BJ (cell line): ENCODE measurements at regions not wholly inside any gene's neighbourhood (a gene's known extent, or its start where the extent isn't known, plus 50 kb on each side); places are given as distances from the start of the nearest gene placed in this dataset.

Source experiments
- CTCF ChIA-PET: fragments of 350-600 bp; formaldehyde crosslinking; extraction: SDS; loops from one replicate; lab custom pipeline; 2021; ENCODE audit warnings: antibody characterized with exemption, inconsistent platforms; lab: Yijun Ruan, JAX
- POLR2A ChIA-PET: fragments of 300-600 bp; sonication (Branson Sonifier 250); formaldehyde crosslinking; extraction: SDS; loops from one replicate; lab custom pipeline; 2021; ENCODE audit warnings: antibody characterized with exemption; lab: Charles Lee
- DNase-seq: peaks from one replicate; pipeline ENCODE4 v3.0.0-alpha.2; 2011; ENCODE audit warnings: low read depth
- H3K27me3 ChIP-seq: 2 replicates; pipeline ENCODE4 v1.6.0; 2011; ENCODE audit warnings: low read length; ENCODE audit not compliant: control insufficient read depth, insufficient read depth
- H3K36me3 ChIP-seq: 2 replicates; pipeline ENCODE4 v1.5.1; 2011; ENCODE audit warnings: low read length; ENCODE audit not compliant: control insufficient read depth, insufficient read depth
- H3K4me3 ChIP-seq: 2 replicates; pipeline ENCODE4 v1.5.1; 2011; ENCODE audit warnings: low read depth, mild to moderate bottlenecking, control low read depth, low read length
- CTCF ChIP-seq: IDR thresholded peaks from 2 replicates; pipeline ENCODE4 v1.5.1; 2011; ENCODE audit warnings: low read depth, mild to moderate bottlenecking, control low read depth, inconsistent platforms, low read length, moderate library complexity; ENCODE audit not compliant: insufficient read depth

- no peak for DNase-seq
- ChIA-PET POLR2A (no interaction called here), CTCF (no interaction called here)
- no peak for TF ChIP-seq CTCF
- Histone ChIP-seq H3K4me3 (no peak overlapping the region), H3K36me3 (no peaks in the 10 kb centered on the region), H3K27me3 (no peaks in the 10 kb centered on the region; the same call in 1 of the 2 replicates)
Measured at GRCh38 chr20:40449974-40450616, 238.9 kb downstream of the MAFB start.

DNA sequence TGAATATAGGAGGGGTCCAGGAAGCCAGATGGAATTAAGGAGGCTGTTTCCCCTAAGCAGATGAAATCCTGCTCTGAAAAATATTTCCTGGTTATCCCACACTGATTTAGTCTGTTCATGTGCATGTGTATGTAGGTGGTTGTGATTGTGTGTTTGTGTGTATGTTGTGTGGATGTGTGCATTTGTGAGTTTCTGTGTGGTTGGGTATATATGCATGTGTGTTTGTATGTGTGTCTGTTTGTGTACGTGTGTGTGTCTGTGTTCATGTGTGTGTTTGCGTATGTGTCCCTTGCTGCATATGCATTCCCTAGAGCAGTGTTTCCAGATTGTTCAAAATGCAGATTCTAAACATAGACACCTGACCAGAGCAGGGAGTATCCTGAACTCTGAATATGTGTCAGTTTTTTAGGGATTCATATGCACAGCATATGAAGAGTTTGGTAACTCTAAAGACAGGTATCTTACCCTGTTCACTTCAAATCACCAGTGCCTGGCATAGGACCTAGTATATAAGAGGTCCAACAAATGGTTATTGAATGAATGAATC, 239.8 kb downstream of the MAFB start:
- DNase-seq = no peak
- TF ChIP-seq CTCF = no peak
- ChIA-PET POLR2A (no interaction called here), CTCF (no interaction called here)
- no peaks in the 10 kb centered on the region for H3K36me3 ChIP-seq
- no peaks in the 10 kb centered on the region for H3K27me3 ChIP-seq
- no peak overlapping the region for H3K4me3 ChIP-seq

DNA sequence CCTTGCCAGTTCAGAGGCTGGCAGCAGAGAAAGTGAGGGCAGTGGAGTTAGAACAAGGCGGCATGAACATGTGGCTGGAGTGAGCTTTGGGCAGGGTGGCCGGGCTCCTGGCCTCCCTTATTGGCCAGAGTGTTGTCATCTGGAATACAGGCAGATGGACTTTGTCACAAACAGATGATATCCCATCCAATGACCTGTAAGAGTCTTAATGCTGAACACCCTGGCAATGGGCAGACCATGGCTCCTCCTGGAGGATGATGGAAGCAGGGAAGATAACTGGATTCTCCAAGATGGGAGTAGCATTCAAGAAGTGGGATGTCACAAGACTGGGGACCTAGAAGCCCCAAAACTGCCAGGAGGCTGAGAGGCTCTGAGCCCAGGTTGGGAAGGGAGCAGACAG, 242.1 kb downstream of the MAFB start:
- no peaks in the 10 kb centered on the region for H3K36me3 ChIP-seq
- no peak overlapping the region for H3K4me3 ChIP-seq
- ChIA-PET CTCF (no interaction called here), POLR2A (no interaction called here)
- DNase-seq = no peak
- no peaks in the 10 kb centered on the region for H3K27me3 ChIP-seq
- TF ChIP-seq CTCF = no peak

DNA sequence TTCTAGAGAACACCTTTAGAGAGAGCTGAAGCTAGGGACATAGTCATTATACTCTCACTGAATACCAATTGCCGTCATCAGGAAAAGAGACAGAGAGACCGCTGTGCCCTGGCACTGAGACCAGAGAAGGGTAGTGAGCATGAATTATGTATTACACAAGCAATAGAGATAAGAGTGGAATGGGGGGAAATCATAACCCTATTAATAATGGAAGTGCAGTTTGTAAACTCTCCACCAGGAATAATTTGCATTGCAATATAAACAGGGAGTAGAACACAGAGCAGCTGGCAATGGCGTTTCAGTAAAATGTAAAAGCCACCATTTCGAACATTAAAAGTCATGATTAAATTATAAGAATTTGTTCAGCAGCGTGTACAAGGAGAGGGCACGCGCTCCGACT, 244.5 kb downstream of the MAFB start:
- POLR2A ChIA-PET = no interaction called here
- DNase-seq = no peak

GRCh38 chr20:40443753-40444152, 245.3 kb downstream of the MAFB start:
- ChIA-PET POLR2A (no interaction called here), CTCF (no interaction called here)
- Histone ChIP-seq H3K36me3 (no peaks in the 10 kb centered on the region), H3K27me3 (no peaks in the 10 kb centered on the region), H3K4me3 (no peak overlapping the region)
- no peak for TF ChIP-seq CTCF
- no peak for DNase-seq

More for the DNA sequence above, 244.5 kb downstream of the MAFB start:
- TF ChIP-seq CTCF = no peak
- CTCF ChIA-PET = no interaction called here
- H3K4me3 ChIP-seq = no peak overlapping the region
- no peaks in the 10 kb centered on the region for H3K27me3 ChIP-seq
- no peaks in the 10 kb centered on the region for H3K36me3 ChIP-seq
